ENCODE measurements at regions not wholly inside any gene's neighbourhood (a gene's known extent, or its start where the extent isn't known, plus 50 kb on each side); places are given as distances from the start of the nearest gene placed in this dataset.

- TF ChIP-seq CTCF (IDR thresholded peaks at IDR 0.05 in 8 of 11, conservative IDR thresholded peaks at IDR 0.05 in 3 of 11) (no peak), POLR2A (IDR thresholded peaks at IDR 0.05) (no peak), POLR2AphosphoS5 (IDR thresholded peaks at IDR 0.05) (no peak)
Observed at GRCh38 chr5:89546657-89547056, 663.7 kb upstream of the MEF2C start.

Data from spleen (tissue), 7 donors.